ENCODE measurements at regions not wholly inside any gene's neighbourhood (a gene's known extent, or its start where the extent isn't known, plus 50 kb on each side); places are given as distances from the start of the nearest gene placed in this dataset.
"Not testable (repeated sequence)": the region's sequence is repeated elsewhere in the genome, so short reads cannot be mapped to it uniquely, and the experiment has no call there.

DNA sequence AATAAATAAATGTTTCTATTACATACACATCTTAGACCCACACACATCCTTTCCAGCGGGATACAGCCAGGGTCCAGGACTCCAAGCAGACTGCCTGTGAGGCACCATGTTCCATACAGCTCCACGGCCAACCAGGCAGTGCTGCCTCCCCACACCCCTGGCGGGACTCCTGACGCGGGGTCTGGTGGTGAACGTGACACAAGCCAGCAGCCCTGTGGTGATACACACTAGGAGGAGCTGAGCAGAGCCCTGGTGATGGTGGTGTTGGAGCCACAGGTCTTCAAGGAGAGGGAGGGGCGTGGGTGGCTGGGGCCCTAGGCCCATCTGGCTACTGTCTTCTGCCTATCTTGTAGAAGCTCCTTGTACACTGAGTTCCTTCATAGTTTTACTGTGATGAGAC, 53.1 kb upstream of the LPCAT1 start:
- not testable (repeated sequence) for DNase-seq

DNA sequence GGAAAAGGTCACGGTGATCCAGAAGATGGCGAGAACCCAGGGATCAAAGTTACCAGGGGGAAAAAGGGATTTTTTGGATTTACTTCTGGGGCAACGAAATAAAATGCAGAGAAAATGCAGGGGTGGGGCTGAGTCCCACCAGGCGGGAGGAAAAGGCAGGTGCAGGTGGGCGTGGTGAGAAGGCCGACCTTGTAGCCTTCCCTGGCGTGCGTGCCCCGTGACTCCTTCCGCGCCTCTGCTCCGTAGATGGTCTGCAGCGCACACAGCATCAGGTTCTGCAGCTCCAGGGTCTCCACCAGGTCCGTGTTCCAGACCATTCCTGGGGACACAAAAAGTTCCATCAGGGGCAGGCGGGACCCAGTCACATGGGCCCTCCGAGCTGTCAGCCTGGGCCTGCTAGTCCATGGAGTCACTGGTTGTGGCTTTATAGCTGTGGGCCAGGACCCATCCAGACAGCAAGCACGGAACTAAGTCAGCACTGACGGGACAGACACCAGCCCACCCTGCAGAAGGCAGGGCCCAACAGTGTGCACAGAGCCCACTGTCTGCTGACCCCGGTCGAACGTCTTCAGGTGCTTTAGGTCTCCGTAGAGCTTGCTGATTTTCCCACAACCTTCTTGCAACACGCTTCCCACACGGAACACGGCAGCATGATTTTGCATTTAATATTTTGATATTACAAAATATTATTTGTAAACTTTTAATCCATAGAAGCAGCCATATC, 52.4 kb upstream of the LPCAT1 start:
- not testable (repeated sequence) for DNase-seq

DNA sequence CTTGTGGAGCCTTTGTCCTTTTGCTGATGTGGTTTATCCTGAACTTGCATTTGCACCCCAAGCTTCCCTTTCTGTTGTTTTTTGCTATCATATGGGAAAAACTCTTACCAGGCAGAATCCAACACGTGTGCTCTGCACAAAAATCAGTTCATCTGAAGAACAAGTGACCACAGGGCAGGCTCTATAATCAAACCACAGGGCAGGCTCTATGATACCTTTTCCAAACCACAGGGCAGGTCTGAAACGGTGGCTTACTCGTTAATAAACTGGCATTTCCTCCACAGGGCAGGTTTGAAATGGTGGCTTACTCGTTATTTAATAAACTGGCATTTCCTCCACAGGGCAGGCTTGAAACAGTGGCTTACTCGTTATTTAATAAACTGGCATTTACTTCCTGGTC, 51.7 kb upstream of the LPCAT1 start:
- DNase-seq: not testable (repeated sequence)

GRCh38 chr5:1574023-1574318, 50.2 kb upstream of the LPCAT1 start:
- not testable (repeated sequence) for DNase-seq

DNA sequence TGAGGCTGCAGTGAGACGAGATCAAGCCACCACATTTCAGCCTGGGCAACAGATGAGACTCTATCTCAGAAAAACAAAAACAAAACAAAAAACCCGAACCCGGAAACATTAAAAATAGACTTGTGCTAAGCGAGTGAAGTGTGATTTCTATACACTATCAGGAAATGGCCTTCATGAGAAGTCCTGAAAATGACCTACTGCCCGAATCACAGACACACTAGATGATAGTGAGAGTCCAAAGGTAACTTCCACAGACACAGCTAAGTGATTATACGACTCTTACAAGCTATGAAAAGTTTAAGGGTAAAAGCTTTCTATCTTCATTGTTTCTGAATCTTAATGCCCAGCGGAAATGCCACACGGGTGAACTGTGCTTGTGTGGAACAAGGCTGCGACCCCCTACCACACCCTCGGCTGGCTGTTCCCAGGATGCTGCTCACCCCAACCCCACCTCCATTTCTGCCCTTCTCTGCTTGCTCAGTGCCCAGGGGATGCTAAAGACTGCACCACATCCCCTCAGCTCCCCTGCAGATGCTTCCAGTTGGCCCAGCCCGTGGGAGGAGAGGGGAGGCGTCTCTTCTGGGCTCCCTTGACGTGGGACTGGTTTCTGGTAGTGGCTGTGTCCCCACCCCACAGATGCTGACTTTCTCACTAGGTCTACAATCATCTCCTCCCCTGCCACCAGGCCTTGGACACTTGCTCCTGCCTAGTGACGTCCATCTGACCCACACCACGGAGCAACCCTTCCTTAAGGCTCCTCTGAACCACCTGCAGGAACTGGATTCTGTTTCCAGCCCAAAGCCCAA, 49.7 kb upstream of the LPCAT1 start:
- DNase-seq: not testable (repeated sequence)
